Smooth muscle cell (in vitro differentiated cells): ENCODE measurements at regions not wholly inside any gene's neighbourhood (a gene's known extent, or its start where the extent isn't known, plus 50 kb on each side); places are given as distances from the start of the nearest gene placed in this dataset.
A peak's percentile ranks its signal among the peaks of the same experiment; 100 is the strongest.
"Not testable (repeated sequence)": the region's sequence is repeated elsewhere in the genome, so short reads cannot be mapped to it uniquely, and the experiment has no call there.

Experiments used
- DNase-seq: peaks from one replicate; lab custom pipeline; 2025; ENCODE audit not compliant: unreplicated experiment; lab: John Stamatoyannopoulos, UW
- H2AFZ ChIP-seq: fragments of 200-600 bp; sonication (generic); 2 replicates; pipeline ENCODE4 v1.6.0; 2016; ENCODE audit warnings: antibody characterized with exemption, low read depth, mild to moderate bottlenecking
- H3F3A ChIP-seq: fragments of 200-600 bp; sonication (generic); 2 replicates; pipeline ENCODE4 v1.6.0; 2017; ENCODE audit warnings: antibody characterized with exemption, low read depth
- H3K27ac ChIP-seq: fragments of 200-600 bp; sonication (generic); 2 replicates; pipeline ENCODE4 v1.5.1; 2016; ENCODE audit warnings: low read depth, mild to moderate bottlenecking
- H3K27me3 ChIP-seq: fragments of 200-600 bp; sonication (generic); 2 replicates; pipeline ENCODE4 v1.6.1; 2016; ENCODE audit warnings: low read depth, mild to moderate bottlenecking
- H3K36me3 ChIP-seq: fragments of 200-600 bp; sonication (generic); 2 replicates; pipeline ENCODE4 v1.5.1; 2016; ENCODE audit warnings: low read depth
- H3K4me1 ChIP-seq: fragments of 200-600 bp; sonication (generic); 2 replicates; pipeline ENCODE4 v1.5.1; 2016; ENCODE audit warnings: low read depth
- H3K4me2 ChIP-seq: fragments of 200-600 bp; sonication (generic); 2 replicates; pipeline ENCODE4 v1.6.0; 2016; ENCODE audit warnings: mild to moderate bottlenecking
- H3K4me3 ChIP-seq: fragments of 200-600 bp; sonication (generic); 2 replicates; pipeline ENCODE4 v1.5.1; 2016; ENCODE audit warnings: mild to moderate bottlenecking
- H3K79me2 ChIP-seq: fragments of 200-600 bp; sonication (generic); 2 replicates; pipeline ENCODE4 v1.6.0; 2016; ENCODE audit warnings: low read depth, mild to moderate bottlenecking
- H3K9ac ChIP-seq: fragments of 200-600 bp; sonication (generic); 2 replicates; pipeline ENCODE4 v1.6.0; 2016; ENCODE audit warnings: low read depth
- H3K9me3 ChIP-seq: fragments of 200-600 bp; sonication (generic); replicated peaks from 2 replicates; pipeline ENCODE4 v1.5.1; 2016; ENCODE audit warnings: low read depth
- H4K20me1 ChIP-seq: fragments of 200-600 bp; sonication (generic); 2 replicates; pipeline ENCODE4 v1.6.0; 2016; ENCODE audit warnings: low read depth
- CTCF ChIP-seq: fragments of 200-600 bp; sonication (generic); IDR thresholded peaks from 2 replicates; pipeline ENCODE4 v1.5.1; 2017; ENCODE audit warnings: borderline replicate concordance, mild to moderate bottlenecking, antibody characterized with exemption; ENCODE audit not compliant: insufficient read depth, poor library complexity, severe bottlenecking
- WGBS: methylation state at CpG from one replicate; pipeline ENCODE4 v1.1.7; 2016; ENCODE audit warnings: low lambda C conversion rate; 5-methylcytosine and 5-hydroxymethylcytosine counted together

GRCh38 chr2:113823716-113824595 lies 65.9 kb upstream of the ACTR3 start:
- H3K4me1 ChIP-seq = peaks cover 8% of the 10 kb centered on the region
- no peak overlapping the region for H3K27ac ChIP-seq
- no peak for TF ChIP-seq CTCF
- peaks cover 4% of the 10 kb centered on the region for H3F3A ChIP-seq
- no peaks in the 10 kb centered on the region for H3K36me3 ChIP-seq
- no peak overlapping the region for H2AFZ ChIP-seq
- H3K4me3 ChIP-seq = no peak overlapping the region
- DNase-seq = no peak
- no peaks in the 10 kb centered on the region for H4K20me1 ChIP-seq
- no peak overlapping the region for H3K4me2 ChIP-seq
- no peaks in the 10 kb centered on the region for H3K27me3 ChIP-seq
- H3K9me3 ChIP-seq = no peaks in the 10 kb centered on the region
- H3K79me2 ChIP-seq = no peaks in the 10 kb centered on the region
- no peak overlapping the region for H3K9ac ChIP-seq
- WGBS = 68% methylated on average over 4 of the region's 4 CpGs

- Histone ChIP-seq H3K9ac (no peak overlapping the region), H2AFZ (no peak overlapping the region), H3K4me1 (peaks cover 13% of the 10 kb centered on the region), H3K9me3 (no peaks in the 10 kb centered on the region), H3K27me3 (no peaks in the 10 kb centered on the region), H3F3A (peaks cover 14% of the 10 kb centered on the region), H3K27ac (no peak overlapping the region), H3K36me3 (no peaks in the 10 kb centered on the region), H3K4me2 (no peak overlapping the region), H3K79me2 (no peaks in the 10 kb centered on the region), H4K20me1 (no peaks in the 10 kb centered on the region), H3K4me3 (no peak overlapping the region)
- 90% methylated on average over 7 of the region's 7 CpGs for WGBS
- no peak for TF ChIP-seq CTCF
- no peak for DNase-seq
These were observed 65.8 kb upstream of the SLC35F5 start for GRCh38 chr2:113822087-113822815.

- H4K20me1 ChIP-seq = no peaks in the 10 kb centered on the region
- peak overlapping the region; percentile 82 for H3K27ac ChIP-seq
- H3F3A ChIP-seq = peaks cover 14% of the 10 kb centered on the region
- no peak overlapping the region for H2AFZ ChIP-seq
- no peaks in the 10 kb centered on the region for H3K36me3 ChIP-seq
- peak overlapping the region; percentile 25 for H3K9ac ChIP-seq
- peak overlapping the region; percentile 80 for H3K4me2 ChIP-seq
- peaks cover 9% of the 10 kb centered on the region for H3K4me1 ChIP-seq
- no peaks in the 10 kb centered on the region for H3K79me2 ChIP-seq
- no peak for TF ChIP-seq CTCF
- H3K27me3 ChIP-seq = no peaks in the 10 kb centered on the region
- WGBS = 6% methylated on average over 10 of the region's 10 CpGs
- peak; percentile 5 for DNase-seq
- no peak overlapping the region for H3K4me3 ChIP-seq
- H3K9me3 ChIP-seq = no peaks in the 10 kb centered on the region
These were observed 62.0 kb upstream of the SLC35F5 start for GRCh38 chr2:113818382-113818951.

GRCh38 chr2:113813396-113813795 lies 57.0 kb upstream of the SLC35F5 start:
- DNase-seq, H3K9ac ChIP-seq, H3F3A ChIP-seq, H3K9me3 ChIP-seq, H4K20me1 ChIP-seq, H3K27me3 ChIP-seq, H2AFZ ChIP-seq, H3K4me2 ChIP-seq, H3K36me3 ChIP-seq, H3K27ac ChIP-seq, H3K4me3 ChIP-seq, H3K4me1 ChIP-seq, H3K79me2 ChIP-seq: not testable (repeated sequence)
- WGBS = 98% methylated on average over 3 of the region's 3 CpGs
